Mesothelial cell of epicardium (in vitro differentiated cells): ENCODE measurements at regions not wholly inside any gene's neighbourhood (a gene's known extent, or its start where the extent isn't known, plus 50 kb on each side); places are given as distances from the start of the nearest gene placed in this dataset.

Experiments
- DNase-seq, 2 experiments: peaks; one replicate each; pipeline ENCODE4 v3.0.0; 2021; ENCODE audit warnings: low spot score in 2 of 2; ENCODE audit not compliant: unreplicated experiment in 2 of 2
- H3K27ac Mint-ChIP-seq: 2 replicates; pipeline ENCODE4 v1.8.0; 2021; ENCODE audit warnings: mixed read lengths
- H3K27me3 Mint-ChIP-seq: 2 replicates; pipeline ENCODE4 v1.8.0; 2021; ENCODE audit warnings: low read depth, mixed read lengths
- H3K36me3 Mint-ChIP-seq: 2 replicates; pipeline ENCODE4 v1.8.0; 2021; ENCODE audit warnings: mixed read lengths
- H3K4me1 Mint-ChIP-seq: 2 replicates; pipeline ENCODE4 v1.8.0; 2021; ENCODE audit warnings: mixed read lengths
- H3K4me3 Mint-ChIP-seq: 2 replicates; pipeline ENCODE4 v1.8.0; 2021; ENCODE audit warnings: mild to moderate bottlenecking, moderate library complexity, mixed read lengths
- H3K9me3 Mint-ChIP-seq: 2 replicates; pipeline ENCODE4 v1.8.0; 2021; ENCODE audit warnings: mixed read lengths
- TF ChIP-seq, protein P1 (sequence below): fragments of 200-600 bp; sonication (generic); IDR thresholded peaks from one replicate; pipeline ENCODE4 v1.5.0; 2021; ENCODE audit warnings: antibody characterized with exemption; ENCODE audit not compliant: unreplicated experiment

DNA sequence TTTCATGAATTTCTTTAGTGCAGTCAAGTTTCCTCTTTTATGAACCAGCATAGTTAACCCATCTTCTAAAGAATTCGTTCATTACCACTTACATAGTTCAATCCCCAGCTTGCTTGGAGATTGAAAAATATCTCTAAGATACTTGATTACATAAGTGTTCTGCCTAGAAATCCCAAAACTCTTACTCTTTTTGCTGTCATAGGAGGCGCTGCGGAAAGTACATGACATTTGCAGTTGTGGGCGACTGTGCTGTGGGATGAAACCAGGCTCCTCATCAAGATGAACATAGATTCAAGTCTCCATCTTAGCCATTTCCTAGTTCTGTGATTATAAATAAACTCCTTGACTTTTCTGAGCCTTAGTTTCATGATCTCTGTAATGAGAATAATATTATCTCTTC, 107.1 kb upstream of the SORBS2 start:
- Mint-ChIP-seq H3K4me1 (peaks cover 36% of the 10 kb centered on the region), H3K27me3 (peaks cover 52% of the 10 kb centered on the region), H3K27ac (no peak overlapping the region), H3K4me3 (no peak overlapping the region), H3K36me3 (peaks cover 3% of the 10 kb centered on the region), H3K9me3 (peaks cover 4% of the 10 kb centered on the region)
- no peak for DNase-seq
- TF ChIP-seq, protein P1, sequence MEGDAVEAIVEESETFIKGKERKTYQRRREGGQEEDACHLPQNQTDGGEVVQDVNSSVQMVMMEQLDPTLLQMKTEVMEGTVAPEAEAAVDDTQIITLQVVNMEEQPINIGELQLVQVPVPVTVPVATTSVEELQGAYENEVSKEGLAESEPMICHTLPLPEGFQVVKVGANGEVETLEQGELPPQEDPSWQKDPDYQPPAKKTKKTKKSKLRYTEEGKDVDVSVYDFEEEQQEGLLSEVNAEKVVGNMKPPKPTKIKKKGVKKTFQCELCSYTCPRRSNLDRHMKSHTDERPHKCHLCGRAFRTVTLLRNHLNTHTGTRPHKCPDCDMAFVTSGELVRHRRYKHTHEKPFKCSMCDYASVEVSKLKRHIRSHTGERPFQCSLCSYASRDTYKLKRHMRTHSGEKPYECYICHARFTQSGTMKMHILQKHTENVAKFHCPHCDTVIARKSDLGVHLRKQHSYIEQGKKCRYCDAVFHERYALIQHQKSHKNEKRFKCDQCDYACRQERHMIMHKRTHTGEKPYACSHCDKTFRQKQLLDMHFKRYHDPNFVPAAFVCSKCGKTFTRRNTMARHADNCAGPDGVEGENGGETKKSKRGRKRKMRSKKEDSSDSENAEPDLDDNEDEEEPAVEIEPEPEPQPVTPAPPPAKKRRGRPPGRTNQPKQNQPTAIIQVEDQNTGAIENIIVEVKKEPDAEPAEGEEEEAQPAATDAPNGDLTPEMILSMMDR: no peak

DNA sequence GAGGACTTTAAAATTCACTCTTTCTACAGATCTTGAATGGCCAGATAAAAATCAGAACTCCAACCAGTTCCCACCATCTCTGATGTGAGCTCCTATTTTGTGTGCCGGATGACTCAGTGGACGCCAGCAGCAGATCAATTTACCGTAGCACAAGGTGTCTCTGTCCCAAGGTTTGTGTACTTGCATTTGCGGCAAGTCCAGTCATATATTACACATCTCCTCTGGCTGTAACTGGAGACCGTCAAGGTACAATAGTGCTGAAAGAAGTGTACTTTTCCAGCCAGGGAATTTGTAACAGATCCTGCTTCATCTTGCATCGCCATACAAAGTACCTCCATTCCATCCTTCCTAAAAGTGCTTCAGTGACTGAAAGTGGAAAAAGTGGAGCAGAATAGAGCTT, 108.2 kb upstream of the SORBS2 start:
- Mint-ChIP-seq H3K4me3 (no peak overlapping the region), H3K36me3 (peaks cover 3% of the 10 kb centered on the region), H3K27me3 (peaks cover 52% of the 10 kb centered on the region), H3K4me1 (peaks cover 27% of the 10 kb centered on the region), H3K9me3 (peaks cover 9% of the 10 kb centered on the region), H3K27ac (no peak overlapping the region)
- TF ChIP-seq, protein P1: no peak
- DNase-seq: no peak

DNA sequence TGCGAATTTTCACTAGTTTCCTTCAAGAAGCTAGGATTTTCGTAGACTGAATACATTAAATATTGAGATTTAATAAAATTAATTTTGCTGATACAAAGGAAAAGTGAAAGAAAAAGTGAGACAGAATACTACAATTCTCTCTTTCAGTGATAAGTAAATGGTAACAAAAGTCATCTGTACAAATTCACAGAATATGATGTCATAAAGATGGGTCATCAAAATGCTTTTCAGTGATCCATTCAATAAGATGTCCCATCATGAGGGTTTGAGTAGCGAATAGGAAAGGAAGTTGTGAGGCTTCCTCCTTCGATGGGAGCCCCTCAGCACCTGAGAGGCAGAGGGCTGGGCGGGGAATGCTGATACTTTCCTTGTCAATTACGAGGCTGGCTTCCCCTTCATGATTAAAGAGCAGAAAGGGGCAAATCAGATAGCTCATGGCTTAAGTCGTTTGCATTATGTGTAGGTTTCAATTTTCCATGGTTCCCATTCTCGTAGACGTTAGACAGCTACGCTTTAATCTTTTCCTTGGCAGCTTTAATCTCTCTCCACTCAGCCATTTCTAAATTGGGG, 108.8 kb upstream of the SORBS2 start:
- peaks cover 48% of the 10 kb centered on the region for H3K27me3 Mint-ChIP-seq
- no peak overlapping the region for H3K27ac Mint-ChIP-seq
- H3K4me1 Mint-ChIP-seq: peaks cover 27% of the 10 kb centered on the region
- DNase-seq: no peak
- peaks cover 3% of the 10 kb centered on the region for H3K36me3 Mint-ChIP-seq
- TF ChIP-seq, protein P1: no peak
- no peak overlapping the region for H3K4me3 Mint-ChIP-seq
- H3K9me3 Mint-ChIP-seq: peaks cover 9% of the 10 kb centered on the region

GRCh38 chr4:185921583-185922555, 109.9 kb upstream of the SORBS2 start:
- Mint-ChIP-seq H3K4me3 (peak overlapping the region; percentile 4), H3K4me1 (peaks cover 35% of the 10 kb centered on the region), H3K36me3 (peaks cover 3% of the 10 kb centered on the region), H3K27ac (peak overlapping the region; percentile 7), H3K9me3 (peaks cover 9% of the 10 kb centered on the region), H3K27me3 (peaks cover 37% of the 10 kb centered on the region)
- DNase-seq: no peak
- TF ChIP-seq, protein P1: no peak

GRCh38 chr4:185924458-185925044, 112.6 kb upstream of the SORBS2 start:
- DNase-seq: no peak
- H3K36me3 Mint-ChIP-seq: peaks cover 3% of the 10 kb centered on the region
- H3K4me1 Mint-ChIP-seq: peaks cover 36% of the 10 kb centered on the region
- TF ChIP-seq, protein P1: no peak
- no peak overlapping the region for H3K4me3 Mint-ChIP-seq
- peaks cover 11% of the 10 kb centered on the region for H3K27me3 Mint-ChIP-seq
- H3K27ac Mint-ChIP-seq: no peak overlapping the region
- peaks cover 9% of the 10 kb centered on the region for H3K9me3 Mint-ChIP-seq
